H1 (cell line): ENCODE measurements at regions not wholly inside any gene's neighbourhood (a gene's known extent, or its start where the extent isn't known, plus 50 kb on each side); places are given as distances from the start of the nearest gene placed in this dataset.

Experiments
- RXRA ChIP-seq: IDR thresholded peaks from 2 replicates; pipeline ENCODE4 v1.6.1; 2011; ENCODE audit warnings: low read depth, mild to moderate bottlenecking, low read length, moderate library complexity; ENCODE audit not compliant: insufficient read depth
- SP1 ChIP-seq: IDR thresholded peaks from 2 replicates; pipeline ENCODE4 v1.6.1; 2011; ENCODE audit warnings: low read depth, low read length
- SUZ12 ChIP-seq: fragments of 200-600 bp; sonication (generic); IDR thresholded peaks from 2 replicates; pipeline ENCODE4 v1.6.1; 2012; ENCODE audit warnings: mild to moderate bottlenecking, inconsistent platforms, low read length, moderate library complexity, mixed read lengths
- TF ChIP-seq, protein P1 (sequence below): fragments of 300-600 bp; sonication (generic); IDR thresholded peaks from 2 replicates; pipeline ENCODE4 v1.7.1; 2012; ENCODE audit warnings: low read length, moderate library complexity, mild to moderate bottlenecking, inconsistent platforms; ENCODE audit not compliant: insufficient replicate concordance
- TF ChIP-seq, protein P2 (sequence below): IDR thresholded peaks from 2 replicates; pipeline ENCODE4 v1.6.1; 2011; ENCODE audit warnings: low read length, improper control_type of control experiment

DNA sequence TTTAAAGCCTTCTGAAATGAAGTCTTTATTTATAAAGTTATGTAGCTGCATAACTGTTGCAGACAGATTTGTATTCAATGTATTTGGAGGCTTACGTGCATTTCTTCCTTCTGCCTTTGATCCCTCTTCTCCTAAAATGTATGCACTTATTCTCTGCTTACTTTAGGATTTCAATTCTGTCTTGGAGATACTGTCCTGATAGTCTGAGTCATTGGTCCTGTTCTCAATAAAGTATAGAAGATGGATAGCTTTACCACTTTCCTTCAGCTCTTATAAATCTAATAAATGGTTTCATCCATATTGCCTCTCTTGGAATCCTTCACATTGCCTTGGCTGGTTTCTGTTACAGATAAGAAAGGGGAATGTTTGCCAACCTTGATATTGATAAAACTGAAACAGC is 430.1 kb upstream of the CAMK1G start (continued):
- TF ChIP-seq, protein P1, sequence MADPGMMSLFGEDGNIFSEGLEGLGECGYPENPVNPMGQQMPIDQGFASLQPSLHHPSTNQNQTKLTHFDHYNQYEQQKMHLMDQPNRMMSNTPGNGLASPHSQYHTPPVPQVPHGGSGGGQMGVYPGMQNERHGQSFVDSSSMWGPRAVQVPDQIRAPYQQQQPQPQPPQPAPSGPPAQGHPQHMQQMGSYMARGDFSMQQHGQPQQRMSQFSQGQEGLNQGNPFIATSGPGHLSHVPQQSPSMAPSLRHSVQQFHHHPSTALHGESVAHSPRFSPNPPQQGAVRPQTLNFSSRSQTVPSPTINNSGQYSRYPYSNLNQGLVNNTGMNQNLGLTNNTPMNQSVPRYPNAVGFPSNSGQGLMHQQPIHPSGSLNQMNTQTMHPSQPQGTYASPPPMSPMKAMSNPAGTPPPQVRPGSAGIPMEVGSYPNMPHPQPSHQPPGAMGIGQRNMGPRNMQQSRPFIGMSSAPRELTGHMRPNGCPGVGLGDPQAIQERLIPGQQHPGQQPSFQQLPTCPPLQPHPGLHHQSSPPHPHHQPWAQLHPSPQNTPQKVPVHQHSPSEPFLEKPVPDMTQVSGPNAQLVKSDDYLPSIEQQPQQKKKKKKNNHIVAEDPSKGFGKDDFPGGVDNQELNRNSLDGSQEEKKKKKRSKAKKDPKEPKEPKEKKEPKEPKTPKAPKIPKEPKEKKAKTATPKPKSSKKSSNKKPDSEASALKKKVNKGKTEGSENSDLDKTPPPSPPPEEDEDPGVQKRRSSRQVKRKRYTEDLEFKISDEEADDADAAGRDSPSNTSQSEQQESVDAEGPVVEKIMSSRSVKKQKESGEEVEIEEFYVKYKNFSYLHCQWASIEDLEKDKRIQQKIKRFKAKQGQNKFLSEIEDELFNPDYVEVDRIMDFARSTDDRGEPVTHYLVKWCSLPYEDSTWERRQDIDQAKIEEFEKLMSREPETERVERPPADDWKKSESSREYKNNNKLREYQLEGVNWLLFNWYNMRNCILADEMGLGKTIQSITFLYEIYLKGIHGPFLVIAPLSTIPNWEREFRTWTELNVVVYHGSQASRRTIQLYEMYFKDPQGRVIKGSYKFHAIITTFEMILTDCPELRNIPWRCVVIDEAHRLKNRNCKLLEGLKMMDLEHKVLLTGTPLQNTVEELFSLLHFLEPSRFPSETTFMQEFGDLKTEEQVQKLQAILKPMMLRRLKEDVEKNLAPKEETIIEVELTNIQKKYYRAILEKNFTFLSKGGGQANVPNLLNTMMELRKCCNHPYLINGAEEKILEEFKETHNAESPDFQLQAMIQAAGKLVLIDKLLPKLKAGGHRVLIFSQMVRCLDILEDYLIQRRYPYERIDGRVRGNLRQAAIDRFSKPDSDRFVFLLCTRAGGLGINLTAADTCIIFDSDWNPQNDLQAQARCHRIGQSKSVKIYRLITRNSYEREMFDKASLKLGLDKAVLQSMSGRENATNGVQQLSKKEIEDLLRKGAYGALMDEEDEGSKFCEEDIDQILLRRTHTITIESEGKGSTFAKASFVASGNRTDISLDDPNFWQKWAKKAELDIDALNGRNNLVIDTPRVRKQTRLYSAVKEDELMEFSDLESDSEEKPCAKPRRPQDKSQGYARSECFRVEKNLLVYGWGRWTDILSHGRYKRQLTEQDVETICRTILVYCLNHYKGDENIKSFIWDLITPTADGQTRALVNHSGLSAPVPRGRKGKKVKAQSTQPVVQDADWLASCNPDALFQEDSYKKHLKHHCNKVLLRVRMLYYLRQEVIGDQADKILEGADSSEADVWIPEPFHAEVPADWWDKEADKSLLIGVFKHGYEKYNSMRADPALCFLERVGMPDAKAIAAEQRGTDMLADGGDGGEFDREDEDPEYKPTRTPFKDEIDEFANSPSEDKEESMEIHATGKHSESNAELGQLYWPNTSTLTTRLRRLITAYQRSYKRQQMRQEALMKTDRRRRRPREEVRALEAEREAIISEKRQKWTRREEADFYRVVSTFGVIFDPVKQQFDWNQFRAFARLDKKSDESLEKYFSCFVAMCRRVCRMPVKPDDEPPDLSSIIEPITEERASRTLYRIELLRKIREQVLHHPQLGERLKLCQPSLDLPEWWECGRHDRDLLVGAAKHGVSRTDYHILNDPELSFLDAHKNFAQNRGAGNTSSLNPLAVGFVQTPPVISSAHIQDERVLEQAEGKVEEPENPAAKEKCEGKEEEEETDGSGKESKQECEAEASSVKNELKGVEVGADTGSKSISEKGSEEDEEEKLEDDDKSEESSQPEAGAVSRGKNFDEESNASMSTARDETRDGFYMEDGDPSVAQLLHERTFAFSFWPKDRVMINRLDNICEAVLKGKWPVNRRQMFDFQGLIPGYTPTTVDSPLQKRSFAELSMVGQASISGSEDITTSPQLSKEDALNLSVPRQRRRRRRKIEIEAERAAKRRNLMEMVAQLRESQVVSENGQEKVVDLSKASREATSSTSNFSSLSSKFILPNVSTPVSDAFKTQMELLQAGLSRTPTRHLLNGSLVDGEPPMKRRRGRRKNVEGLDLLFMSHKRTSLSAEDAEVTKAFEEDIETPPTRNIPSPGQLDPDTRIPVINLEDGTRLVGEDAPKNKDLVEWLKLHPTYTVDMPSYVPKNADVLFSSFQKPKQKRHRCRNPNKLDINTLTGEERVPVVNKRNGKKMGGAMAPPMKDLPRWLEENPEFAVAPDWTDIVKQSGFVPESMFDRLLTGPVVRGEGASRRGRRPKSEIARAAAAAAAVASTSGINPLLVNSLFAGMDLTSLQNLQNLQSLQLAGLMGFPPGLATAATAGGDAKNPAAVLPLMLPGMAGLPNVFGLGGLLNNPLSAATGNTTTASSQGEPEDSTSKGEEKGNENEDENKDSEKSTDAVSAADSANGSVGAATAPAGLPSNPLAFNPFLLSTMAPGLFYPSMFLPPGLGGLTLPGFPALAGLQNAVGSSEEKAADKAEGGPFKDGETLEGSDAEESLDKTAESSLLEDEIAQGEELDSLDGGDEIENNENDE = no peak
- TF ChIP-seq, protein P2, sequence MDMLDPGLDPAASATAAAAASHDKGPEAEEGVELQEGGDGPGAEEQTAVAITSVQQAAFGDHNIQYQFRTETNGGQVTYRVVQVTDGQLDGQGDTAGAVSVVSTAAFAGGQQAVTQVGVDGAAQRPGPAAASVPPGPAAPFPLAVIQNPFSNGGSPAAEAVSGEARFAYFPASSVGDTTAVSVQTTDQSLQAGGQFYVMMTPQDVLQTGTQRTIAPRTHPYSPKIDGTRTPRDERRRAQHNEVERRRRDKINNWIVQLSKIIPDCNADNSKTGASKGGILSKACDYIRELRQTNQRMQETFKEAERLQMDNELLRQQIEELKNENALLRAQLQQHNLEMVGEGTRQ = no peak
- TF ChIP-seq SUZ12 (no peak), RXRA (no peak), SP1 (no peak)
